Esophagus muscularis mucosa (tissue), 4 donors: ENCODE measurements at regions not wholly inside any gene's neighbourhood (a gene's known extent, or its start where the extent isn't known, plus 50 kb on each side); places are given as distances from the start of the nearest gene placed in this dataset.

Experiments
- DNase-seq: peaks from one replicate; pipeline ENCODE4 v3.0.0-alpha.2; 2017; ENCODE audit errors: extremely low spot score
- H3K27ac ChIP-seq, 4 donors: fragments of 200-600 bp; sonication (generic); replicated peaks in 1 of 4; 1 replicate in 3 of 4; 2 replicates in 1 of 4; pipeline ENCODE4 v1.5.1; 2016 to 2019; ENCODE audit warnings: mild to moderate bottlenecking in 1 of 4
- H3K27me3 ChIP-seq, 4 donors: fragments of 200-600 bp; sonication (generic); one replicate each; pipeline versions ENCODE4 v1.5.1 to v1.6.0; 2016 to 2019
- H3K36me3 ChIP-seq, 4 donors: fragments of 200-600 bp; sonication (generic); one replicate each; pipeline ENCODE4 v1.5.1; 2016 to 2019
- H3K4me1 ChIP-seq, 4 donors: fragments of 200-600 bp; sonication (generic); one replicate each; pipeline ENCODE4 v1.5.1; 2016 to 2019
- H3K4me3 ChIP-seq, 4 donors: fragments of 200-600 bp; sonication (generic); 1 replicate in 2 of 4; 2 replicates in 2 of 4; pipeline ENCODE4 v1.5.1; 2016 to 2019; ENCODE audit warnings: mild to moderate bottlenecking in 4 of 4, moderate library complexity in 1 of 4
- H3K9me3 ChIP-seq, 4 donors: fragments of 200-600 bp; sonication (generic); 1 replicate in 3 of 4; 2 replicates in 1 of 4; pipeline ENCODE4 v1.5.1; 2016 to 2019
- EP300 ChIP-seq: sonication (generic); formaldehyde crosslinking; IDR thresholded peaks from one replicate; pipeline ENCODE4 v1.6.1; 2017; ENCODE audit warnings: antibody characterized with exemption
- POLR2A ChIP-seq: fragments of 450-650 bp; IDR thresholded peaks from one replicate; pipeline ENCODE4 v1.6.1; 2017; ENCODE audit warnings: antibody characterized with exemption, moderate library complexity, mild to moderate bottlenecking, low read depth
- POLR2AphosphoS5 ChIP-seq, 2 donors: sonication (generic); formaldehyde crosslinking; IDR thresholded peaks; one replicate each; pipeline ENCODE4 v1.6.1; 2017; ENCODE audit warnings: antibody characterized with exemption in 2 of 2
- WGBS: methylation state at CpG from one replicate; pipeline ENCODE4 v1.1.5; 2018; 5-methylcytosine and 5-hydroxymethylcytosine counted together
- intact Hi-C: fragments of 100-400 bp; cut with DNase I; formaldehyde crosslinking; loops from one replicate; pipeline ENCODE4 v1.15.1; 2023
- TF ChIP-seq, protein P1 (sequence below), 3 experiments: fragments of 200-600 bp in 2 of 3; fragments of 450-650 bp in 1 of 3; sonication (generic) in 2 of 3; IDR thresholded peaks; one replicate each; pipeline ENCODE4 v1.5.1; 2017 to 2019; ENCODE audit warnings: antibody characterized with exemption in 3 of 3, mild to moderate bottlenecking in 2 of 3, moderate library complexity in 1 of 3

DNA sequence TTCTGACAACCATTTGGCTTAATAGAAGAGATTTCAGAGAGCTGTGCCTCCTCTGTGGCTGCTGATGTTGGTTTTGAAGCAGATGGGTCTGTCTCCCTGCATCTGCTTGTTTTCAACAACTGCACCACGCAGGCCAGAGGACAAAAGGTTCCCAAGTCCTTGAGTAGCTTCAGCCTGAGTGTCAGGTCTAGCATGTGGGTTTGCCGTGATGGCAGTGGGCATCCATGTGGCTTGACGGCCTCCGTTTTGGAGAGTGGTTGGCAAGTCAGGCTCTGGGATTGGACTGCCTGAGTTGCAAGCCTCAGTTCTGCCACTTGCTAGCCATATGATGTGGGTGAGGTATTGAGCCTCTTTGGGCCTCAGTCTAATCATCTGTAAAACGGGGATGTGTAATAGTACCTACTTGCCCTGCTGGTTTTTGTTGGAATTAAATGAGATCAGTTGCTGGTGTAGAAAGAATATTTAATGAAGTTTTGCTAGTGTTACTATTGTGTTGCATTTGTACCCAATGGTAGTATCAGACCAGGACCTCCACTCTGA is 119.8 kb upstream of the CPEB4 start:
- Histone ChIP-seq H3K4me1 (peaks cover 17 to 35% (median 24%) of the 10 kb centered on the region in 4 donors), H3K27me3 (peaks cover 0 to 14% (median 4%) of the 10 kb centered on the region in 4 donors), H3K9me3 (no peaks in the 10 kb centered on the region), H3K27ac (no peak overlapping the region), H3K36me3 (no peaks in the 10 kb centered on the region), H3K4me3 (no peak overlapping the region)
- DNase-seq = no peak
- intact Hi-C loops = no loop called here
- 88% methylated on average over 5 of the region's 5 CpGs for WGBS
- TF ChIP-seq EP300 = no peak
- no peak for TF ChIP-seq POLR2A
- TF ChIP-seq POLR2AphosphoS5 (IDR thresholded peaks at IDR 0.05) = no peak
- TF ChIP-seq, protein P1, sequence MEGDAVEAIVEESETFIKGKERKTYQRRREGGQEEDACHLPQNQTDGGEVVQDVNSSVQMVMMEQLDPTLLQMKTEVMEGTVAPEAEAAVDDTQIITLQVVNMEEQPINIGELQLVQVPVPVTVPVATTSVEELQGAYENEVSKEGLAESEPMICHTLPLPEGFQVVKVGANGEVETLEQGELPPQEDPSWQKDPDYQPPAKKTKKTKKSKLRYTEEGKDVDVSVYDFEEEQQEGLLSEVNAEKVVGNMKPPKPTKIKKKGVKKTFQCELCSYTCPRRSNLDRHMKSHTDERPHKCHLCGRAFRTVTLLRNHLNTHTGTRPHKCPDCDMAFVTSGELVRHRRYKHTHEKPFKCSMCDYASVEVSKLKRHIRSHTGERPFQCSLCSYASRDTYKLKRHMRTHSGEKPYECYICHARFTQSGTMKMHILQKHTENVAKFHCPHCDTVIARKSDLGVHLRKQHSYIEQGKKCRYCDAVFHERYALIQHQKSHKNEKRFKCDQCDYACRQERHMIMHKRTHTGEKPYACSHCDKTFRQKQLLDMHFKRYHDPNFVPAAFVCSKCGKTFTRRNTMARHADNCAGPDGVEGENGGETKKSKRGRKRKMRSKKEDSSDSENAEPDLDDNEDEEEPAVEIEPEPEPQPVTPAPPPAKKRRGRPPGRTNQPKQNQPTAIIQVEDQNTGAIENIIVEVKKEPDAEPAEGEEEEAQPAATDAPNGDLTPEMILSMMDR (IDR thresholded peaks at IDR 0.05) = no peak

DNA sequence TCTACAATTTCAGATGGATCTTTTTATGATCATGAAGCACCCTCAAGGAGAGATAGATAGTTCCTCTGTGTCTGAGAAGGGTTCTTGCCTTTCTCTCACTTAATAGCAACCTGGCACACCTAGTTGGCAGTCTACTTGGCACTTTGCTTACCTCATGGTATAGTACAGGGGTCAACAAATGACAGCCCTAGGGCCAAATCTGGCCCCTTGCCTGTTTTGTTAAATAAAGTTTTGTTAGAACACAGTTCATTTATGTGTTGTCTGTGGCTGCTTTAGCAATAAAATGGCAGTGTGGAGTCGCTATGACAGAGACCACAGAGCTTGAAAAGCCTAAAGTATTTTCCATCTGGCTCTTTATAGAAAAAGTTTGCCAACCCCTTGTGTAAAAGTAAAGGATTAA is 119.3 kb upstream of the CPEB4 start:
- 100% methylated on average over 1 of the region's 1 CpG for WGBS
- no peaks in the 10 kb centered on the region for H3K36me3 ChIP-seq
- intact Hi-C loops = no loop called here

DNA sequence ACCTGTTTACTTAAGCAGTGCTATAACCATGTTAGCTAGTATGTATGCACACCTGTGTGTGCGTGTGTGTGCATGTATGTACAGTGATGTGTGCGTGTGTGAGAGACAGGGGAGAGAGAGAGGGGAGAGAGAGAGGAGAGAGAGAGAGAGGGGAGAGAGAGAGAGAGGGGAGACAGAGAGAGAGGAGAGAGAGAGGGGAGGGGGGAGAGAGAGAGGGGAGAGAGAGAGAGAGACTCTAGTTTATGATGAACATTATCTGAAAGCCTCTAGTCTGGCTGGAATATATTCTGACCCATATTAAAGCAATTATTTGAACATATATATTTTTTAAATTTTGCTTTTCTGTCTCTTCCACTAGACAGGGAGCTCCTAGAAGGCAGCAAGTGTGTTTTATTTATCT is 117.5 kb upstream of the CPEB4 start:
- intact Hi-C loops = no loop called here
- DNase-seq = no peak
- Histone ChIP-seq H3K36me3 (no peaks in the 10 kb centered on the region), H3K4me3 (no peak overlapping the region), H3K4me1 (peaks cover 6 to 22% (median 13%) of the 10 kb centered on the region in 4 donors), H3K9me3 (no peaks in the 10 kb centered on the region), H3K27me3 (peaks cover 0 to 14% (median 4%) of the 10 kb centered on the region in 4 donors), H3K27ac (no peak overlapping the region)
- TF ChIP-seq POLR2AphosphoS5 (IDR thresholded peaks at IDR 0.05) = no peak
- TF ChIP-seq, protein P1 (IDR thresholded peaks at IDR 0.05) = no peak
- 90% methylated on average over 2 of the region's 2 CpGs for WGBS

More for the DNA sequence above, 119.3 kb upstream of the CPEB4 start:
- Histone ChIP-seq H3K9me3 (no peaks in the 10 kb centered on the region), H3K4me3 (no peak overlapping the region), H3K4me1 (peaks cover 15 to 34% (median 24%) of the 10 kb centered on the region in 4 donors), H3K27ac (no peak overlapping the region), H3K27me3 (peaks cover 0 to 14% (median 4%) of the 10 kb centered on the region in 4 donors)
- TF ChIP-seq POLR2AphosphoS5 (IDR thresholded peaks at IDR 0.05) (no peak), POLR2A (no peak), EP300 (no peak)
- TF ChIP-seq, protein P1 (IDR thresholded peaks at IDR 0.05) = no peak
- no peak for DNase-seq

DNA sequence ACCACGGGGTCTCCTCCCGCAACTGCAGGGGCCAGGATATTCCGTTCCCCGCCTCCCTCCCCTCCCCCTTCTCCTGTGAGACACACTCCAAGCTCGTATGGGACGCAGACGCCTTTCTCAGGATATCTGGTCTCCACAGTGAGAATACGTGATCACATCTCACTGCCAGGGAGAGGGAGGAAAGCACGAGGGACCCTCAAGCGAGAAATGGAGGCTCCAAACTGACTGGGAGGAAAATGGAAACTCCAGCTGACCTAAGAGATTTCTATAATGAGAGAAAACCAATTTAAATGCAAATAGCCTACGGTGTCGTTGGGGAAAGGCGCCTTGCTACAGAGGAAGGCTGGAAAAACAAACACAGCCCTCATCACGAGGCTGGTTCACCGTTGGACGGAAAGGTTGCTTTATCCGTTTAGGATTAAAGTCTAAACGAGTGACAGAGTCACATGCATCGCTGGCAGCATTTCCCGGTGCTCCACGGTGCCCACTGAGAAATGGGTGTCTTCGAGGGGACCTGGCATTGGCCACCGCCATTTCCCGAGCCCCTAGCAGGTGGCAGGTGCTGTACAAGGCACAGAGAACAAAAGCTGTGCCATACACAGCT is 116.9 kb upstream of the CPEB4 start:
- TF ChIP-seq EP300 = no peak
- TF ChIP-seq POLR2AphosphoS5 (IDR thresholded peaks at IDR 0.05) = no peak
- TF ChIP-seq, protein P1 (IDR thresholded peaks at IDR 0.05) = no peak
- TF ChIP-seq POLR2A = no peak
- no peak for DNase-seq
- Histone ChIP-seq H3K27ac (no peak overlapping the region), H3K36me3 (no peaks in the 10 kb centered on the region), H3K4me1 (peaks cover 6 to 21% (median 11%) of the 10 kb centered on the region in 4 donors), H3K9me3 (no peaks in the 10 kb centered on the region), H3K4me3 (no peak overlapping the region), H3K27me3 (peaks cover 0 to 14% (median 4%) of the 10 kb centered on the region in 4 donors)
- WGBS = 54% methylated on average over 23 of the region's 24 CpGs
- intact Hi-C loops = no loop called here
